Dermis blood vessel endothelial cell (primary cell): ENCODE measurements at regions not wholly inside any gene's neighbourhood (a gene's known extent, or its start where the extent isn't known, plus 50 kb on each side); places are given as distances from the start of the nearest gene placed in this dataset.
A peak's percentile ranks its signal among the peaks of the same experiment; 100 is the strongest.

Source experiments
- DNase-seq: peaks from one replicate; pipeline ENCODE4 v3.0.0; 2010

- DNase-seq, result no peak
These were observed 489.4 kb downstream of the PRELID2 start for GRCh38 chr5:145345511-145346287.

DNA sequence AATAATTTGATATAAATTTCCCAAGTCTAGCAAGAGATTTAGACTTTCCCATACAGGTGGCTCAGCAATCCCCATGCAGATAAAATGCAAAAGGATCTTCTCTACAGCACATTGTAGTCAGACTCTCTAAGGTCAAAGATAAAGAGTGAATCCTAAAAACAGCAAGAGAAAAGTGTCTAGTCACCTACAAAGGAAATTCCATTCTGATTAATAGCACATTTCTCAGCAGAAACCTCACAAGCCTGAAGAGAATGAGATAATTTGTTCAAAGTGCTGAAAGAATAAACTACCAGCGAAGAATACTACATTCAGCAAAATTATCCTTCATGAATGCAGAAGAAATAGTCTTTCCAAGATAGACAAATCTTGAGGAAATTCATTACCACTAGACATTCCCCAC lies 493.3 kb downstream of the PRELID2 start:
- DNase-seq, result no peak

- no peak for DNase-seq
These were observed 495.0 kb downstream of the PRELID2 start for GRCh38 chr5:145340099-145340498.

- no peak for DNase-seq
These were observed 510.2 kb downstream of the PRELID2 start for GRCh38 chr5:145324767-145325479.

DNA sequence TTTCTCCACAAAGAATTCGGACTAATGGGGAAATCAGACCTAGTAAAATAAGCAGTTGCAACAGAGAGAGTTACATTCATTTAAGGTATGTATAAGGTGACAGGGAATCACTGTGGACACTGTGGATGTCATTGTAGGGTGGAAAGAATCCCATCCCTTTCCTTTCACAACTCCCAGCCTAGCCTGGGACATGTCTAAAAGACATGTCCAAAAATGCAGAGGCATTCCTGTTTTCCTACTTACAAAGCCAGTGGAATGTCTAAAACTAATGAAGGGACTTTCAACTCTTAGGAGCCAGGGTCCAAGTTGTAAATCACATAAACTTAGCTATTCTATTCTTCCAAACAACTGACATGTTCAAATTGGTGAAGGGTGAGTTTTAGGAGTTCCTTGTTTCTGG lies 511.0 kb downstream of the PRELID2 start:
- no peak for DNase-seq

DNA sequence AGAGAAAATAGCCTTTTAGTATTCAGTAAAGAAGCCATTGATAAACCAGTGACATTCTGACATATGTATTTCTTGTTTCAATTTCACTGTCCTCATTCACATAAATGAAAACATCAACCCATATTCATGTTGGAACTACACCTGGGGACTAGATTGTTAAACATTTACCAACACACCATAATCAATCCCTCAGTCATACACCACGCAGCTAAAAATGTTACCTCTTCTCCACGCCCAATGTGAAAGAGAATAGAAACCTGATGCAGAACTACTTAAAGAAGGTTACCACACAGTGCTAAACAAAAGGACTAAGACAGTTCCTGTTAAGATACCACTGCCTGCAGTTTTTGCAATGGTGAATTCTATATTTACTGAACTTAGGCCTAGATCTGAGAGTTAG lies 518.9 kb downstream of the PRELID2 start:
- DNase-seq, result no peak

DNA sequence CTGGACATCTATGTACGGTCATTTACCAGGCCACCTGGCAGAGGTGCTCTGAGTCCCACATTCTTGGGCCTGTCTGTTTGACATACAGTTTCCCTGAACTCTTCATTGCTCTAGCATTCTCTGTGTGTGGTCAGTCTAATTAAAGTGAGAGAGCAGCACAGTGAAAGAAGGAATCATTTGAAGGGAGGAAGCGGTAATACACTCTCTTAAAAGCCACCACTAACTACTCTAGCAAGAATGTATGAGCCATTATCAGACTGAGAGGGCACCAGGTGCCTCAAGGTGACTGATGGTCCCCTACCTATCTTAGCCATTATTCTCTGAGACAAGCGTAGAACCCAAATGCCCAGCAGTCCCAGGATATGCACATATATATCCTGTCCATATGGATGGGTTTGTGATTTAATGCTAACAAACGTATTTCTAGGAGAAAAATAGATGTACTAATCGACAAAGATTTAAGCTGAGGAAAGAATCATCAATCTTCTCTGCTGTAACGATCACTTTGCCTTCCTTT lies 527.2 kb downstream of the PRELID2 start:
- no peak for DNase-seq

DNA sequence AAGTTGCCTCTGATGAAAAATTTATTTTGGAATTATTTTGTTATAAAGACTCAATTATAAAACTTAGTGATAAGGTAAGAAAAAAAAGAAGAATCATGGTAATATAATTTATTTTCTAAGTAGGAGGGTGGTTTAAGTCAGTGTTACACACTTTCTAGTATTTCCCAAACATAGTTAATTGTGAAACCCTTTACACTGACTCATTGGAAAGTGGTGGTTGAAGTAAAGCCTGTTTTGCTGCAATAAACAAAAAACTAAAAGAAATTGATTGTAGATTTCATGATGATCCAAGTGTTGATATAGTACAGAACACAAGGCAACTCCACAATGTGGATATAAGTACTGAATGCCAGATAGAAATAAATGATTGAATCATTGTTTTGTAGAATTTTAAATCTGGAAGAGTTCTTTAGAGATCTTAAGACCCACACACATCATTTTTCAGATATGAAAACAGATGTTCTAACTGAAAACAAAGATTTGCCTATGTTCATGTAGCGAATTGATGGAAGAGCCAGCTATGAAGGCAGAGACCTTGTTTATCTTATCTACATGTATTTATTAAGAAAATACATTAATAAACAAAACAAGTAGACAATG lies 539.8 kb downstream of the PRELID2 start:
- DNase-seq, result no peak

- DNase-seq, result no peak
These were observed 540.8 kb downstream of the PRELID2 start for GRCh38 chr5:145294331-145294730.

- no peak for DNase-seq
These were observed 541.4 kb downstream of the PRELID2 start for GRCh38 chr5:145293716-145294115.

DNA sequence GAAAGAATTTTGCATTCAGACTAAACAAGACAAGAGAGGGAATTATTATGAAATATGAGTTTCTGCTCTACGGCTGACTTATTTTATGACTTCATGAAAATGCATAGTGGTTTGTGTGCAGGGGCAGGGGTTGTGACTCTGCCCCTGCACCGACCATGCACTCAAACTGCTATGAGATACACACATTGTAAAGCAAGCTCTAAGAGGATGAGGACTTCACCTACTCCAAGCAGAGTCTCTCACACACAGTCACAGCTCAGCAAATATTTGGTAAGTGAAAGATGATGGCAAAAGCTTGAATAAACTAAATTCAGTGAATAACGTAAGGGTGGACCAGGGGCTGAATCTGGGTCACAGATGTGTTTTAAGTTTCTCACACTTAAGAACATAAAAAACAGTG lies 542.9 kb downstream of the PRELID2 start:
- DNase-seq, result no peak

- no peak for DNase-seq
These were observed 551.9 kb downstream of the PRELID2 start for GRCh38 chr5:145283141-145283810.

- DNase-seq, result no peak
These were observed 554.3 kb downstream of the PRELID2 start for GRCh38 chr5:145280806-145281205.

DNA sequence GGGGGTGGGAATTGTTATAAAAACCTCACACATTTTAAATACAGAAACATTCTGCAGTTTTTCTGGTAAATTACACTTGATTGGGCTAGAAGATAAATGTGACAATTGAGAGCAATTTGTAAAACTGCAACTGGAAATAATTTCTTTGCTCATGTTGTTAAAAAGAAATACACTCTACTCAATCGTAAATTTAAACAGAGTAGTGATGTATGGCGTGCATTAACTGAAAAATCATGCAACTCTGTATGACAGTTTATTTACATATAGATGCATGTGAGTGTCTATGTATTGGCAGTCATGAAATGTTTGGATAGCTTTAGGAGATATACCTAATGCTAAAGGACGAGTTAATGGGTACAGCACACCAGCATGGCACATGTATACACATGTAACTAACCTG lies 554.9 kb downstream of the PRELID2 start:
- no peak for DNase-seq

GRCh38 chr5:145260670-145261069 lies 574.5 kb downstream of the PRELID2 start:
- no peak for DNase-seq

DNA sequence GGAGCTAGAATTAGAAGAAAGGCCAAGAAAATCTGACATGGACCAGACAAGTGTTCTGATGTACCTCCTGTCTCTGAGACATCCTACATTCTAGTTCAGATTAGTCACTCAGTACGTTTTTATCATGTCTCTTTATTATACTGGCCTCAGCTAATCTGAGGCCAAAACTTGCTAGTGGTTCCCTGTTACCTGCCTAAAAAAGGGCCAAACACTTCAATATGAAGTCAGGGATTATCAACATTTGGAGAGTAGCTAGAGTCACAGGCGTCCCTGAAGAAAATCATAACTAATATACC lies 587.4 kb downstream of the PRELID2 start:
- no peak for DNase-seq

DNA sequence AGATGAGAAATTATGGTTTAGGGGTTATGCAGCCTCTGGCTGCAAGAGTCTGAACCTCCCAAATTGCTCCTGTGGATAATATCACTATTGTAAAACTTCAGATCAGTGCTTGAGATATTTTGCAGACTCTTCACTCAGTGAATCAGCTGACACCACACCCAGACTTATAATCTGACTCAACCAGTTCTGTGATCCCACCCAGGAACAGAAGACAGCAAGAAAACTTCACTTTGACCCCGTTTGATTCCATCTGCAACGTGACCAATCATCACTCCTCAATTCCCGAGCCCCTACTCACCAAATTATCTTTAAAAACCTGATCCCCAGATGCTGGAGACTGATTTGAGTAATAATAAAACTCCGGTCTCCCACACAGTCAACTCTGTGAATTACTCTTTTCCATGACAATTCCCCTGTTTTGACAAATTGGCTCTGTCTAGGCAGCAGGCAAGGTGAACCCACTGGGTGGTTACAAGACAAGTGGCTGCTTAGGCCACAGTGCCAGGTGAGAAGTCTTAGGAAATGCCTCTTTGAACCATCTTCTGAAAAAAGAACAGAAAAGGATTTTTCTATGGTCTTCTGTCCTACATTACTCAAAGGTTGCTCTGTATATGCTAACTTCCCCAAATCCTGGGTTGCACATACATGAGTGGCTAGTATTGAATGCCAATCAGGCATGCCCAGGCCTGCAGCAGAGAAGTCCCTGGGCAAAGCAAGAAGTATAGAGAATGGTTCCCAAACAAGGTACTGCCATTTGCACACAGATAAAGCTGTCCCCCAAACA lies 588.0 kb downstream of the PRELID2 start:
- DNase-seq, result no peak

DNA sequence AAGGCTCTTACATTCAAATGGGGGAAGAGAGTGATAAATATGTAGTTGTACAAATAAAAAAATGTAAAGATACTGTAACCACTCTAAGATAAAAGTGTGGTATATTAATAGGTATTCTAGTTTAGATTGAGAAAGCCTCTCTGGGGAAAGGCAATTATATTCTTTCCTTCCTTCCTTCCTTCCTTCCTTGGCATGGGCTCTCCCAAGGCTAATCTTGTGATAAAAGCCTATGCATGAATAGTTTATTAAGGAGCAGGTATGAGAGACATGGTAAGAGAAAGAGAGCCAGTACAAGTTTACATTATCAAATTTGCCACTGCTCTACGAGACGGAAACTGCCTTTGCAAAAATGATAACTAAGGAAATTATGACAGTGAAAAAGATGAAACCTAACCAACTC lies 588.8 kb downstream of the PRELID2 start:
- DNase-seq, result peak; percentile 5

DNA sequence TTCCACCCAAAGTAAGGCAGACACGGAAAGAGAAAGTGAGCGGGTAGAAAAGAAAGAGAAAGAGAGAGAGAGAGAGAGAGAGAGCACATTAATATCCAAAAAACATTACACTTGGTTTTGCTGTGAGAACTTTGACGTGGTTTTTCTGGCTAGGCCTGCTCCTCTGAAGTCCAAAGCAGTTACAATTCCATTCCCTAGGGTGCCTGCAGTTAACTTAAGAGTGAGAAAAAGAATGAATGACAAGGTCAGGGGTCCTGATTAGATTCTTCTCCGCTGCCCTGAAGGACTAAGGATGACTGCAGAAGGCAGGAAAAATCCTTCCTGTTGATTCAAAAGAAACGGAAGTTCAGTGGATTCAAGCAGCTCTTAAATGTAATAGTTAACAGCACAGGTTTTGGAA lies 589.8 kb downstream of the PRELID2 start:
- peak; percentile 52 for DNase-seq

- DNase-seq, result peak; percentile 46
These were observed 590.4 kb downstream of the PRELID2 start for GRCh38 chr5:145244788-145245187.

DNA sequence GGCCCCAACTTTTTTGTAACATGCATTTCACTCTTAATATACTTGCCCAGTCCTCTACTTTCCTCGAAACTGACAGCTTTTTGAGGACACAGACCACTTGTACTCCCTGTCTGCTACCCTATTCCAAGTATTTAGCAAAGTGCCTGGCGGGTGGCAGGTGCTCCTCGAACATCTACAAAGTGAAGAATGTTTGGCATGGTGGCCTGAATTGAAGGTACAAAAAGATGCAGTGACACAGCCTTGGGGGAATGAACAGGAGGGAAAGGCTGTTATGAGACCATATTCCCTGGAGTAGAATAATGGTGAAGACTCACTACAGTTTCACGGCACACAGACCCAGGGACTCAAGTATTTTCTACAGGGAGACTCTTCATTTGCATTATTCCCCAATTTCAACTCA lies 590.9 kb downstream of the PRELID2 start:
- DNase-seq, result peak; percentile 5

DNA sequence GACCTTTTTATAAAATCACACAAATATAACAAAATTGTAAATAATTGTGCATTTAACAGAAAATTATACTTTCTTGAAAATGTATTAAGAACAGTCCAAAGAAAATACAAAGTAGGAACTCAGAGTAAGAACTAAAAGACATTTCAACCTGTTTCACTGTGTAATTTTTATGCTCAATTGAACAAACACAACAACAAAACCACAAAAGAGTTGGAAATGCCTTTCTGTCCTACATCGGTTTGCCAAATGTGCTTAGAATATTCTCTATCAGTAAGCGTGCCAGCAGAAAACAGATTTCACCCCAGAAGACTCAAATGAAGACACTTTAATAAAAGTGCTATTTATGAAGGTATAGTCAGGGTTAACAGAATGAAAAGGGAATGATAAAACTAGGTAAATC lies 592.1 kb downstream of the PRELID2 start:
- DNase-seq, result no peak

DNA sequence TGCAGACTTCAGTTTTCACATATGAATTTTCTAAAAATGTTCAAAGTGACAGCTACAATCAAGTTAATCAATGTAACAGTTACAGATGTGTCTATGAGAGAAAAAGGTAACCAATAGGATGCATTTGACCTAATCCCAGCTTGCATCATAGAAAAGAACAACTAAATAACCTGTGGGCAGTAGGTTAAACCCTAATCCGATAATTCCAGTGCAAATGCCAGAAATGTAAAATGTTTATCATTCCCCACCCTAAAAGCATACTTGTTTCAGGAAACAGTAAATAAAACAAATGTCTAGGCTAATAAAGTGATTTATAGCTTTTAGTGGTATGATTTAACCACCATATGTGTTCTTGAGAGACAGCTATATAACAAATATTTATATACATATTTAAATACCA lies 592.6 kb downstream of the PRELID2 start:
- no peak for DNase-seq
